ENCODE measurements at regions not wholly inside any gene's neighbourhood (a gene's known extent, or its start where the extent isn't known, plus 50 kb on each side); places are given as distances from the start of the nearest gene placed in this dataset.
"Not testable (repeated sequence)": the region's sequence is repeated elsewhere in the genome, so short reads cannot be mapped to it uniquely, and the experiment has no call there.

DNA sequence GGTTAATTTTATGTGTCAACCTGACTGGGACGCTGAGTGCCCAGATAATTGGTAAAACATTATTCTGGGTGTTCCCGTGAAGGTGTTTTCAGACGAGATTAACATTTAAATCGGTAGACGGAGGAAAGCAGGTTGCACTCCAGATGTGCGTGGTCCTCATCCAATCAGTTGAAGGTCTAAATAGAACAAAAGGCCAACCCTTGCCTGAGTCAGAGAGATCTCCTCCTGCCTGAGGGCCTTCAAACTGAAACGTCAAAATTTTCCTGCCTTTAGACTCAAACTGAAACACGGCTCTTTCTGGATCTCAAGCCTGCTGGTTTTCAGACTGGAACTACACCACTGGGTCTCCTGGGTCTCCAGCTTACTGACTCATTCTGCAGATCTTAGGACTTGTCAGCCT is 70.9 kb downstream of the NPIPA5 start:
- ATAC-seq; H3K4me1 ChIP-seq; CTCF ChIA-PET; H3K9me3 ChIP-seq; DNase-seq (ENCODE audit: low read depth in 1 of 2, low spot score in 1 of 2); H3K4me2 ChIP-seq; FAIRE-seq; H3K4me3 ChIP-seq; POLR2A ChIA-PET; H3K27ac ChIP-seq: not testable (repeated sequence)
- WGBS (ENCODE audit: missing lambda C conversion rate): 62% methylated on average over 8 of the region's 8 CpGs

DNA sequence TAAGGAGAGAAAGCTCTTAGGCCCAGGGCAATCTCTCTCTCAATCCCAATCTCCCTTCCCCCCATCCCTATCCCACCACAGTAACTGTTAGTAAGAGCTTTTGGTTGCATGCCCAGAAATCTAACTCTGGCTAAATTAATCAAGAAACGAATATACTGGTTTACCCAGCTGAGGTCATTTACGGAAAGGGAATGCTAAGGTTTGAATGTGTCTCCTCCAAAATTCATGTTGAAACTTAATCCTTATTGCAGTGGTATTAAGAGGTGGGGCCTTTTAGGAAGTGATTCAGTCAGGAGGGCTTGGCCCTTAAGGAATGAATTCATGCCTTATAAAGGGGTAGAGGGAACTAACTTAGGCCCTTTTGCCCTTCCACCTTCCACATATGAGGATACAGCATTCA is 72.2 kb downstream of the NPIPA5 start:
- 36% methylated on average over 2 of the region's 2 CpGs for WGBS (ENCODE audit: missing lambda C conversion rate)
- FAIRE-seq; H3K4me2 ChIP-seq; POLR2A ChIA-PET; H3K4me3 ChIP-seq; H3K4me1 ChIP-seq; ATAC-seq; H3K9me3 ChIP-seq; CTCF ChIA-PET; DNase-seq (ENCODE audit: low read depth in 1 of 2, low spot score in 1 of 2); H3K27ac ChIP-seq: not testable (repeated sequence)

DNA sequence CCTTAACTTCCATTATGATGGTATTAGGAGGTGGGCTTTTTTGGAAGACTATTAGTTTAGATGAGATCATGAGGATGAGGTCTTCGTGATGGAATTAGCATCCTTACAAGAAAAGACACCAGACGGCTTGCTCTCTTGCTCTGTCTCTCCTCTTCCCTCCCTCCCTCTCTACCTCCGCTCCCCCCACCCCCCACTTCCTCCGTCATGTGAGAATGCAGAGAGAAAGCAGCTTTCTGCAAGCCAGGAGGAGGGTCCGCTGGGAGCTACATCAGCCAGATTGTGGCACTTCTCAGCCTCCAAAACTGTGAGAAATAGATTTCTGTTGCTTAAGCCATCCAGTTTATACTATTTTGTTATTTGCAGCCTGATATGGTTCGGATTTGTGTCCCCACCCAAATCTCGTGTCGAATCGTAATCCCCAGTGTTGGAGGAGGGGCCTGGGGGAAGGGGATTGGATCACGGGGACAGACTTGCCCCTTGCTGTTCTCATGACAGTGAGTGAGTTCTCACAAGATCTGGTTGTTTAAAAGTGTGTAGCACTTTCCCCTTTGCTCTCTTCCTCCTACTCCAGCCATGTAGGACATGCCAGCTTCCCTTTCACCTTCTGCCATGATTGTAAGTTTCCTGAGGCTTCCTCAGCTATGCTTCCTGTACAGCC is 74.3 kb downstream of the NPIPA5 start:
- WGBS (ENCODE audit: missing lambda C conversion rate): 7% methylated on average over 5 of the region's 10 CpGs
- CTCF ChIA-PET; H3K27ac ChIP-seq; H3K4me2 ChIP-seq; POLR2A ChIA-PET; H3K4me1 ChIP-seq; H3K9me3 ChIP-seq; H3K4me3 ChIP-seq; ATAC-seq; FAIRE-seq; DNase-seq (ENCODE audit: low read depth in 1 of 2, low spot score in 1 of 2): not testable (repeated sequence)

DNA sequence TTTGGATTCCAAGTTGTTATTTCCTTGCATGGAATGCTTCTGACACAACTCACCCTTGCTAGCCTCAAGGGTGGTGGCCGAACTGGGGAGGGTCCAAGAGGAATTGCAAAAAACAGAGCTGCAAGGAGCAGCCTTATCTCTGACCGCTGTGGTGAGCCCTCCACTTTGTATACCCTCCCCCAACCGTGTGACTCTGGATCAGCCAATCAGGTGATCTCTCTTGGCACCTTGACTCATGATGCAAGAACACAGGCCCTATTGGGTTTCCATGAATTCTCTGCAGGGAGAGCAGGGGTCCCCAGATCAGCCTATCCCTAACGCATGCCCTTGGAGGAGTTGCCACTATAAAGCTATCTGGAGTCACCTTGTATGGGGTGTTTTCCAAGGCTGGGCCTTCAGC is 81.0 kb downstream of the NPIPA5 start:
- FAIRE-seq; H3K27ac ChIP-seq; H3K9me3 ChIP-seq; H3K4me3 ChIP-seq; POLR2A ChIA-PET; H3K4me1 ChIP-seq; H3K4me2 ChIP-seq; ATAC-seq; CTCF ChIA-PET; DNase-seq (ENCODE audit: low read depth in 1 of 2, low spot score in 1 of 2): not testable (repeated sequence)
- no CpG with 5 or more reads among the region's 4 CpGs for WGBS (ENCODE audit: missing lambda C conversion rate)

DNA sequence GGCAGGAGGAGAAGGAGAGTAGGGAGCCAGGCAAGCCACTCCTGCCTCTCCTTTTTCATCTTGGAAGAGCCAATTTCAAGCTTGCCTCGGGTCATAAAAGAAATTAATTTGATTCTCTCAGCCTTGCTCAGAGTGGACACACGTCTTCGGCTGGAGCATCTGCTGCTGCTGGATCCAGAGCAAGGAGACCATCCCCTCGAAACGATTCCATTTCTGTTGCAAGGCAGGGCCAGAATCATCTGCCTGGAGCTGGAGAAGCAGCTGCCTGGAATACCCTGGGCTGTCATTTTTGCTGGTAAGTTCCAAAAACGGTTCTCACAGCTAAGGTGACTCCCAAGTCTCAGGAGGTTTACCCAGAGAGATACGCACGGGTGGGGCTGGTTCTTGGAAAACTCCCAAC is 103.3 kb downstream of the NPIPA5 start:
- 0 out of 6 replicates have a peak, but pooled peaks of 1 of the 2 experiments have one; percentile 14 for ATAC-seq
- 35% methylated on average over 7 of the region's 8 CpGs for WGBS (ENCODE audit: missing lambda C conversion rate)
- H3K4me2 ChIP-seq; POLR2A ChIA-PET; H3K4me1 ChIP-seq; DNase-seq (ENCODE audit: low read depth in 1 of 2, low spot score in 1 of 2); CTCF ChIA-PET; H3K9me3 ChIP-seq; H3K4me3 ChIP-seq; FAIRE-seq; H3K27ac ChIP-seq: not testable (repeated sequence)

DNA sequence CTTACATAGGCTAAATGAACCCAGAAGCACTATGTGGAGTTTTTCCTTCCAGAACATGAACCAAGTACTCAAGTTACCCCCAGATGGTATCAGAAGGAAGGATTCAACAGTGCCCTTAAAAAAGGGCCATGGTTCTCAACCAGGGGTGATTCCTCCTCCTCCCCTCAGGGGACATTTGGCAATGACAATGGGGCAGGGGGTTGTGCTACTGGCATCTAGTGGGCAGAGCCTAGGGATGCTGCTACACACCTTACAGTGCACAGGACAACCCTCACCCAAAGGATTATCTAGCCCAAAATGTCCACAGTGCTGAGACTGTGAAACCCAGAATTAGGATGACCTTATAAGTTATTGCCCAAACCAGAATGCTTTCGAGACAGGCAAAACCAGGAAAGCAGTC is 104.1 kb downstream of the NPIPA5 start:
- DNase-seq (ENCODE audit: low read depth in 1 of 2, low spot score in 1 of 2); H3K4me1 ChIP-seq; H3K4me3 ChIP-seq; CTCF ChIA-PET; POLR2A ChIA-PET; H3K27ac ChIP-seq; H3K4me2 ChIP-seq; FAIRE-seq; H3K9me3 ChIP-seq: not testable (repeated sequence)
- peak; percentile 39 to 51; a peak in 4 of 6 replicates for ATAC-seq
- 0% methylated on average over 1 of the region's 1 CpG for WGBS (ENCODE audit: missing lambda C conversion rate)

DNA sequence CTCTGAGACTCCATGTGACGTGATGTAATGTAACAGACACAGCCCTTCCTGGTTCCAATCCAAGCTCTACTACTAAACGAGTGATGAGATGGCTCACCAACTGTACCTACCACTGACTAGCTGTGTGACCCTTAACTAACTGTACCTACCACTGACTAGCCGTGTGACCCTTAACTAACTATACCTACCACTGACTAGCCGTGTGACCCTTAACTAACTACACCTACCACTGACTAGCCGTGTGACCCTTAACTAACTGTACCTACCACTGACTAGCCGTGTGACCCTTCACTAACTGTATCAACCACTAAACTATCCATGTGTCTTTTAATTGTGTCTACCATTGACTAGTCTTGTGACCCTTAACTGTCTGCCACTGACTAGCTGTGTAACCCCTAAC is 111.2 kb downstream of the NPIPA5 start:
- H3K9me3 ChIP-seq; H3K4me3 ChIP-seq; DNase-seq (ENCODE audit: low read depth in 1 of 2, low spot score in 1 of 2); CTCF ChIA-PET; POLR2A ChIA-PET; FAIRE-seq; H3K4me2 ChIP-seq; H3K27ac ChIP-seq; H3K4me1 ChIP-seq; ATAC-seq: not testable (repeated sequence)
- 52% methylated on average over 4 of the region's 6 CpGs for WGBS (ENCODE audit: missing lambda C conversion rate)

DNA sequence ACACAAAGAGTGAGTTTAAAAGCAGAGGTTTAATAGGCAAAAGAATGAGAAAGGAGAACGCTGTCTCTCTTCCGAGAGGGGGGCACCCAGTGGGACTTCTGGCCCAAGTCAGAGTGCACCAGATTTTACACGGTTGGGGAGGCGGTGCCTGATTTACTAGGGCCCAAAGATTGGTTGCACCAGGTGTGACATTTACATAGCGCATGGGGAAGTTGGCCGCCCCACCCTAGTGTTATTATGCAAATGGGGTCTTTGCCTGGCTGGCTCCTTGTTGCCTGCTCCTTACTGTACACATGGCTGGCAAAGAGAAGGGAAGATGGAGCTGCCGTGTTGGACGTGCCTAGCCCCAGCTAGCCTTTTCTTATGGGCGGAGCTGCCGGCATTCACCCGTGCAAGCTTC is 115.9 kb downstream of the NPIPA5 start:
- DNase-seq (ENCODE audit: low read depth in 1 of 2, low spot score in 1 of 2); ATAC-seq; H3K9me3 ChIP-seq; H3K4me1 ChIP-seq; H3K4me3 ChIP-seq; FAIRE-seq; H3K4me2 ChIP-seq; H3K27ac ChIP-seq; POLR2A ChIA-PET; CTCF ChIA-PET: not testable (repeated sequence)
- 78% methylated on average over 9 of the region's 11 CpGs for WGBS (ENCODE audit: missing lambda C conversion rate)

DNA sequence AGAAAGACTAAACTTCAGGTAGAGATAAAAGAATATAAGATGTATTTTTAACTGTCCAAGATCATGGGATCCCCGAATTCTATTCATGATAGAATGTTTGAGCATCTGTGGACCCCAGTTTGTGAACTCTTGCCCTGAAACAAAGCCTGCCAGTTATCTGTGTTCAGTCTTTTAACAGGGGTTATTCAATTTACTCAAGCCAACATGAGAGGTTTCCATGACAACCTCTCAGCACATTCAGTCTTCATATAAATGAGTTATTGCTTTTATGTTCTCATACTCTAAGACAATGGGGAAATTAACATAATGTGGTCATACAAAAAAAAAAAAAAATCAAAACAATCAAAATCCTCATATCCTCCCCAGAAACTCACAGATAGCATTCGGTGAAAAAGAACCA is 130.1 kb downstream of the NPIPA5 start:
- H3K4me3 ChIP-seq; H3K4me1 ChIP-seq; ATAC-seq; H3K27ac ChIP-seq; CTCF ChIA-PET; H3K9me3 ChIP-seq; H3K4me2 ChIP-seq; POLR2A ChIA-PET; FAIRE-seq; DNase-seq (ENCODE audit: low read depth in 1 of 2, low spot score in 1 of 2): not testable (repeated sequence)
- WGBS (ENCODE audit: missing lambda C conversion rate): no CpG with 5 or more reads among the region's 2 CpGs

DNA sequence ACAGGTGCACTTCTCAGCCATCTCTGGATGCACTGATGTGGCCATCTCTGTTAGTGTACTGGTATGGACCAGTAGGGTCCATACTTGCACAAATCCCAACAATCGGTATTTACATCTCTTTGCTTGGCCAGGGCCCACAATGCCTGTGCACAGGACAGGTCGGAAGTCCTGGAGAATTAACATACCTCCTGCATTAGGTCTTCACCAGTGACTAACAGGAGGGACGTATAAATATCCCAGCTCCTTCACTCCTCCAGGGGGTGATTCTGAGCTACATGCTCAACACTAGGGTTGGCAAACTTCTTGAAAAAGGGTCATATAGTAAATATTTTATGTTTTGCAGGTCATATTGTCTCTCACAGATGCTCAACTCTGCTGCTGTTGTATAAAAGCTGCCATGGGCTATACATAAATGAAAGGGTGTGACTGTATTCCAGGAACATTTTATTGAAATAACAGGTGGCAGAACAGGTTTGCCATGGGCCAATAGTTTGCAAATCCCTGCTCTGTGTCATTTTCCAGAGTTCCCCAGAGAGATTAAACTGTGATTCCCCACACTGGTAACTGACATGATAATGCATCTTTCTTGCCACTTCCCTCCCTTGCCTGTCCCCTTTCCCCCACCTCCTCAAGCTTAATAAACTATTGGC is 141.3 kb downstream of the NPIPA5 start:
- H3K4me3 ChIP-seq; H3K27ac ChIP-seq; H3K9me3 ChIP-seq; POLR2A ChIA-PET; FAIRE-seq; CTCF ChIA-PET; ATAC-seq; DNase-seq (ENCODE audit: low read depth in 1 of 2, low spot score in 1 of 2); H3K4me1 ChIP-seq; H3K4me2 ChIP-seq: not testable (repeated sequence)
- 24% methylated on average over 3 of the region's 3 CpGs for WGBS (ENCODE audit: missing lambda C conversion rate)

DNA sequence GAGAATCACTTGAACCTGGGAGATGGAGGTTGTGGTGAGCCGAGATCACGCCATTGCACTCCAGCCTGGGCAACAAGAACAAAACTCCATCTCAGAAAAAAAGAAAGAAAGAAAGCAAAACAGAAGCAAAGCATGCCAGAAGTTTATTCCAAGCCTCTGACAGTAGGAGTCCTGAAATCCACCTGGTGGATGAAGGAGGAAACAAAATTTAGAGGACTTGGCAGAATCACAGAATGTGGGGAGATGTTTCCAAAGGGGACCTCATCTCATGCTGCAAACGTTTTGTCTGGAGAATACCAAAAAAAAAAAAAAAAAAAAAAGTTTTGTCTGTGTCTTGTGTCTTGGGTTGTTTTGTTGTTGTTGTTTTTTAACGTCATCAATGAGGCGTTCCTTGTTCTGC is 141.1 kb upstream of the RRN3 start:
- peak in 1 of 2 experiments; percentile 51; a peak in 3 of 6 replicates for ATAC-seq
- FAIRE-seq; H3K27ac ChIP-seq; H3K4me3 ChIP-seq; CTCF ChIA-PET; H3K9me3 ChIP-seq; POLR2A ChIA-PET; H3K4me2 ChIP-seq; H3K4me1 ChIP-seq; DNase-seq (ENCODE audit: low read depth in 1 of 2, low spot score in 1 of 2): not testable (repeated sequence)
- WGBS (ENCODE audit: missing lambda C conversion rate): 30% methylated on average over 3 of the region's 5 CpGs

DNA sequence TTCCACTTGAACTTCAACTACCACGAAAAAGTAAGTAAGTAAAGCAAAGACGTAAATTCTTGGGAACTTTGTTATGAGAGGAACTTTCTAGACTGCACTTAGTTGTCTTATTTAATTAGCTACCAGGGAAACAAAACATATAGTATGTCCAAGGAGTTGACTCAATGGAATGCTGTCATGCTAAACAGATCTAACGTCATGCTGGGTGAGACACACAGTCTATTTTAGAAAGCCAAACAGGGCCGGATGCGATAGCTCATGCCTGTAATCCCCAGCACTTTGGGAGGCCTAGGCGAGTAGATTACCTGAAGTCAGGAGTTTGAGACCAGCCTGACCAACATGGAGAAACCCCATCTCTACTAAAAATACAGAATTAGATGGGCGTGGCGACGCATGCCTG is 140.6 kb upstream of the RRN3 start:
- CTCF ChIA-PET; H3K4me3 ChIP-seq; ATAC-seq; H3K4me1 ChIP-seq; H3K9me3 ChIP-seq; H3K4me2 ChIP-seq; FAIRE-seq; DNase-seq (ENCODE audit: low read depth in 1 of 2, low spot score in 1 of 2); H3K27ac ChIP-seq; POLR2A ChIA-PET: not testable (repeated sequence)
- WGBS (ENCODE audit: missing lambda C conversion rate): no CpG with 5 or more reads among the region's 9 CpGs
